GM21576 (cell line): ENCODE measurements at regions not wholly inside any gene's neighbourhood (a gene's known extent, or its start where the extent isn't known, plus 50 kb on each side); places are given as distances from the start of the nearest gene placed in this dataset.

Experiments
- ATAC-seq: cut with Tn5 transposase; IDR thresholded peaks from one replicate; pipeline ENCODE4 v1.9.1; 2021; ENCODE audit warnings: mild to moderate bottlenecking, moderate library complexity; ENCODE audit not compliant: unreplicated experiment

DNA sequence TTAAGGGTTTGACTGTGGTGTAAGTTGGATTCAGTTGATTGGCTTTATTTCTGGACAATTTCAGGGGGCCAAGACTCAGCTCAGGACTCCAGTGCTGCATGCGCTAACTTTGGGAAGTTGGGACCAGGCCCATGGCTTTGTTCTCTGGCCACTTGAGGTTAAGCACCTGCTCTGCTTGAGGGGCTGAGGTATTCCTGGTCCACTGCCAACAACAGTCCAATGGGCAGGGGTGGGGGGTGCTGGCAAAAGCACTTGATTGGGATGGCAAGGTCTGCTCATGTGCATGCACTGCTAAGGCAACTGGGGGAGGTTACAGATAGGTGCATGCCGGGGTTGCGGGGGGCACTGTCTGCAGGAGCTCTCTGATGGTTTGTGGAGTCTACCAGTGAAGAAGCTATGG lies 52.6 kb upstream of the ASB17 start:
- no peak for ATAC-seq

DNA sequence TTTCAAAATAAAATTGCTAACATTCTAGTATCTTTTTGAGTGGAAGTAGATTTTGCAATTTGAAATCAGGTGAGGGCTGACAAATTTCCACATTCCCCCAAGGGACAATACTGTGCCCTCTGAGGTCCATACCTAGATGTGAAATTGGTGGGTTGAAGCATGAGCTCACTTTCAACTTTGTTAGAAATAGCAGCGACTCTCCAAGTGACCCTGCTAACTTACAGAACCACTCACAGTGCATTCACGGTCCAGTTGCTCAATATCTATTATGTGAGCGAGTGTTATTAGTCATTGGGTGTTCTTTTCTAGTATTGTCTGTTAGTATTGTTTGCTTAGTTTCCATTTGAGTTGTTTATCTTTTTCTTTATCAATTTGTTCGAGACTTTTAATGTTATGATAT lies 53.6 kb upstream of the ASB17 start:
- peak; percentile 78 for ATAC-seq

DNA sequence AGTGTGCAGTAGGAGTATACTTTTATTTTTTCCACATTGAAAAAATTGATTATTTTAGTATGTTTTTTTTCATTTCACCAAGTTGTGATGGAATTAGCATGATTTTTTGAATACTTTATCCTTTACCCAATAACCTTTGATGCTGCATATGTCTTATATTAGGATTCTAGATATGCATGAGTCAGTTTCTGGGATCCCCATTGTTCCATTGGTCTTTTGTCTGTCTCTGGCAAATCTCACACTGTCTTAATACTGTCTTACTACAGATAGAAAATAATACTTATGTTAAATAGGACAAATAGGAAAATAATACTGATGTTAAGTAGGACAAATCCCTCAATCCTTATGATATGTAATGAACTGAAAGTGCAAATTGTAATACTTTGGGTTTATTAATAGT lies 54.3 kb upstream of the ASB17 start:
- ATAC-seq = no peak

DNA sequence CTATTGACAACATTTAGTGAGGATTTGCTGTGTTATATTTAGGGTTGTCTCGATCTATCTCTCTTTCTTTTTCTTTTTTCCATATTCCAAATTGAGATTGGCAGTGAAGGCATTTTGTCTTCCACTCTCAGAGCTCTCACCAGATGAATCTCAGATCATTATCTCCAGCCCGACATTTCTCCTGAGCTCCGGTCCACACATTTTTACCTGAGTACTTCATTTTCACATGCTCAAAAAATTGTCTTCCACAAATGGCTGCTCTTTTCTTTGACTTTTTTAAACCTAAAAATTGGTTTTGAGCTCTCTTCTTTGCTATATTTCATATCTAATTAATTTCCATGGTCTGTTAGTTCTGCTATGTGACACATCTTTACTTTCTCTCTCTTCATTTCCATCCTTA lies 56.9 kb upstream of the ASB17 start:
- no peak for ATAC-seq

DNA sequence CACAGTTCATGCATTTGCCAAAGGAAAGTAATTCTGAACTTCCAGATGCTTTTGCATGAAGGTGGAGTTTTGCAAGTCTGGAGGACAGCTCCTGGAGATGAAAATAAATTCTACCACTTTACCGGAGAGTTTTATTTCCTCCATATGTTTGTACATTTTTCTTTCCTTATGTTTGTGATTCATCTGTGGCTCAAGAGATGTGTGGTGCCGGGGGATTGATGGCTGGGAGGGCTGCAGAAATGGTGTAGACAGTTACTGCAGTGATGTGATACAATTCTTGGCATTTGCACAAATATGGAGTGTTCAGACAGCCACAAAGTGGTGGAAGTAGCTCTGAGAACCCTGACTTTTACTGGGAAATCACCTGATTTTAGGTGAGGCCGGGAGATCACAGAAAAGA lies 58.5 kb upstream of the ASB17 start:
- ATAC-seq = no peak

DNA sequence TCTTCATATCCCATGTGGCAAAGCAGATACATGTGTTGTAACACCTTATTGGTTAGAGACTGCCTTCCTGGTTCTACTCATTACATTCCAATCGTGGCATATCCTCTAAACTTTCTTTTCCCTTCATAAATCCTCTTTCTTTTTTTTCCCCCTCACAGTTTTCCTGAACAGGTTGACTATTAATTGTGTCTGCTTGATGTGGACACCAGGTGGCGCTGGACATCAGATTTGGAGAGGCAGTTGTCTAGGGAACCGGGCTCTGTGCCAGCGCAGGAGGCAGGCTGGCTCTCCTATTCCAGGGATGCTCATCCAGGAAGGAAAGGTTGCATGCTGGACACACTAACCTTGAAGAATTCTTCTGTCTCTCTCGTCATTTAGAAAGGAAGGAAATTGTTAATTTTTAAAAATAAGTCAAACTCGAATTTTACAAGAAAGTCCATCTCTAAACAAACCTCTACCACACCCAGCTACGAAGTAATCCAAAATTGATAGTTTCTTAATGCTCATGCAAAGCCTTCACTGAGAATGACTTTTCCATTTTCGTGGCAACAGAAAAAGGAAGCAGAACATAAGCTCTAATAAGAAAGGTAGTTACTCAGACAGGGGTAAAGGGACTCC lies 59.4 kb upstream of the ASB17 start:
- peak; percentile 70 for ATAC-seq

DNA sequence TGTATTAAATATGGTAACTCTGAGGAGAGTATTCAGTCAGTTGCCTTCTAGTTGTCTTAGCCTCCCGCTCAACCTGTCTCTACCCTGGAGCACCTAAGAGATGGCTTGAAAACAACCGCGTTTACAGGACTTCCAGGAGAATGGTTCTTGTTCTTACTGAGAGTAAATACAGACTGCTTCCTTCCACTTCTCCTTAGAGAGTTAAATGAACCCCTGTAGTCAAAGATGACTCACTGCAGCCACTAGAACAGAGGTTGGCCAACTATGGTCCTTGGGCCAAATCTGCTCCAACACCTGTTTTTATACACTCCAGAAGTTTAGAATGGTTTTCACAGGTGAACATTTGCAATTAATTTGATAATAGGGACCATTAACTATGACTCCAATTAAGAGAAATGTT lies 60.1 kb upstream of the ASB17 start:
- no peak for ATAC-seq

DNA sequence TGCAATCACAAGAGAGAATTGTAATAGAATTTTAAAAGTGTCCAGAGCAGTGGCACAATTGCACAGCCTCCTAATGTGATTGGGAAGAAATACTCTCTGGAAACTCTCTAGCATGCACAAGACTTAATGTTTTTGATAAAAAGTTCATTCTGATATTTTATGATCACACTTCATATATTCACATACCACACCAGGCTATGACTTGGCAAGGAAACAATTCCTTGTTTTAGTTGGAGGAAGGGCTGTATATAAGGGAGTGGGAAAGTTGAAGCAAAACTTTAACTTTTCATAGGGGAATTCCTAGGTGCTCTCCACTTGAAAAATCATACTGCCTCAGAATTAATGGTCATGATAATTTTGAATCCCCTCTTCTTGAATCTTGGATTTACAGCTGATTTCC lies 61.5 kb upstream of the ASB17 start:
- no peak for ATAC-seq

DNA sequence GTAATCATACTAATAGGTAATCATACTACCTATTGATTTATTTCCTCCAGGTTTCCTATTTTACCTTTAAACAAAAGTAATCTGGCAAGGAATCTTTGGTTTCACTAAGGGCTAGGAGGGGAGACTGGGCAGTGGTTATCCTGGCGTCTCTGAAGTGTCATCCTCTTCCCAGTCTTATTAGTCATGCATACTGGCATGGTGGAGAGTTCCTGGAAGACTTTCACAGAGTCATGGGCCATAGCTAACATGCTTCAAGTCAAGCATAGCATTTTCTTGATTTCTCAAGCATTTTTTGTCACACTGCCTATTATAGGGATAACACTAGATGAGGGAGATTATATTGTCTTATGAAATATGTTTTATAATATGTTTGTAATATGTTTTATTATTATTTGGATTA lies 64.0 kb upstream of the ASB17 start:
- ATAC-seq = no peak

DNA sequence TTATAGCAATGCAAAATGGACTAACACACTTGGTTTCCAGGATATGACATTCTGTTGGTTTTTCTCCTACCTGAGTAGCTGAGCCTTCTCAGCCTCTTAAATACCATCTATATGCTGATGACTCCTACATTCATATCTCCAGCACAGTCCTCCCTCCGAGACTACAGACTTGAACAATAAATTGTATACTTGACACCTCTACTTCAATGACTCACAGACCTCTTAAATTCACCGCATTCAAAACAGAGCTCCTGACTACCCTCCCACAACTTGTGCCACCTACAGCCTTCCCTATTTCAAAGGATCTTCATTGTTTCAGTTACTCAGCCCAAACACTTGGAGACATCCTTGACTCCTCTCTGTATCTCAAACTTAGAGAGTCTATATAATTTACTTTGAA lies 66.8 kb upstream of the ASB17 start:
- no peak for ATAC-seq

DNA sequence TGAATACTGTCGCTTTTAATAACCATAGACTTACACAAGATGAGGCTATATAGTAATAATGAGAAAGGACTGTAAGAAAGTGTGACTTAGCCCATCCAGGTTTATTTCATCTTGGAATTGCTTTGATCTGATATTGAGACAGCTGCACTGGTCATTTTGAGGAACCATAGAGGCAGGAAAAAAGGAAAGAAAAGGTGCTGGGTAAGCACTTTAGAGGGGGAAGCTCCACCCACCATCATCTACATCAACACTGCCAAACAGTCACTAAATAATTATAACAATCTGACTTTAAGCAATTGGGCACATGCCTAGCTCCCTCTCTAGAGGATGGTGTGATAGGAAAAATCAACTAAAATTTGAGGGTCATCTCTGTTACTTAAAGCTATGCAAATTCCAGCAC lies 70.6 kb upstream of the ST6GALNAC3 start:
- ATAC-seq = no peak

DNA sequence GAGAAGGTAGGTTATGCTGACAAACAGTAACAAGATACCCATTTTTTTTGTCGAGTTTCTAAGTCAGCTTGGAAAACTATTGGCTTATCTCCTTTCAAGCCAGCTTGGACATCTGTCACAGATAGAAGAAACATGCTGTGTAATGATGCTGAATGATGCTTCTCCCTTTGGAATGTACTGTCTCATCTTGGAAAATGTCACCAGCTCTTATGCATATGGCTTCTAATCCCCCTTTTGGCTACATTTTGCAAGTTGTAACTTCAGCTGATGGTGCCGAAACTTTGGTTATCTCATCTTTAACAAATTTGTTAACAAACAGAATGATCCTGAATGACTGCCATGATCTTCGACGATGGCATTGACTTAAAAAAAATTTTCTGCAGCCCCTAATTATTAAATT lies 68.8 kb upstream of the ST6GALNAC3 start:
- no peak for ATAC-seq

DNA sequence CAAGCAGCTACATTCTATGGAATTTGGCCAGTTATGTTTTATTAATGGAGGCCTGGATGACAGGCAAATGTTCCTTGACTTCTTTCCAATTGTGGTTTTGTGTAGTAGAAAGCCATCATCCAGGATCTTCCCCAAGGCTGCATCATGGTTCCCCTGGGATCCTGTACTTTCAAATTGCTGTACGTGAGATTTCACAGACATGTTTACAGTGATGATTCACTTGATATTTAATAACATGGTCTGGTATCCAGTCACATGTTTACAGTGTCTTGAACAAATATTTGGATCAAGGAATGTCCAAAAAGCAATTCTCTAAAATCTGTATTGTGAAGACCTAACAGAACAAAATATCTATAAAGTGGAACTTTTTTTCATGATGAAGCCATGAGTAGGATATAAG lies 68.3 kb upstream of the ST6GALNAC3 start:
- ATAC-seq = no peak

DNA sequence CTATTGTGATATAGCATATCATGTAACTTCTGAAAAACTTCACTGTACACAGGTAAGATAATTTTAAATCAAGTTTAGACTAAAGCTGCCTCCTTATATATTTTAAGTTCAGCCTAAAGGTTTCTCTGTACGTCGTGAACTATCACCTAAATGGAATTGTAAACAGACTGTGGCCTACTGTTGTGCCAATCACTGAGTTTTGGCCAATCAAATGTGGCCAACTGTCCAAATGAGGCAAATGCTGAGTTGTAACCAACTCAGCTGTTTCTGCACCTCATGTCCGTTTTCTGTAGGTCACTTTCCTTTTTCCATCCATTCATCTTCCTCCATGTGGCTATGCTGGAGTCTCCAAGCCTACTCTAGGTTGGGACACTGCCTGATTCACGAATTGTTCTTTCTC lies 63.7 kb upstream of the ST6GALNAC3 start:
- no peak for ATAC-seq

DNA sequence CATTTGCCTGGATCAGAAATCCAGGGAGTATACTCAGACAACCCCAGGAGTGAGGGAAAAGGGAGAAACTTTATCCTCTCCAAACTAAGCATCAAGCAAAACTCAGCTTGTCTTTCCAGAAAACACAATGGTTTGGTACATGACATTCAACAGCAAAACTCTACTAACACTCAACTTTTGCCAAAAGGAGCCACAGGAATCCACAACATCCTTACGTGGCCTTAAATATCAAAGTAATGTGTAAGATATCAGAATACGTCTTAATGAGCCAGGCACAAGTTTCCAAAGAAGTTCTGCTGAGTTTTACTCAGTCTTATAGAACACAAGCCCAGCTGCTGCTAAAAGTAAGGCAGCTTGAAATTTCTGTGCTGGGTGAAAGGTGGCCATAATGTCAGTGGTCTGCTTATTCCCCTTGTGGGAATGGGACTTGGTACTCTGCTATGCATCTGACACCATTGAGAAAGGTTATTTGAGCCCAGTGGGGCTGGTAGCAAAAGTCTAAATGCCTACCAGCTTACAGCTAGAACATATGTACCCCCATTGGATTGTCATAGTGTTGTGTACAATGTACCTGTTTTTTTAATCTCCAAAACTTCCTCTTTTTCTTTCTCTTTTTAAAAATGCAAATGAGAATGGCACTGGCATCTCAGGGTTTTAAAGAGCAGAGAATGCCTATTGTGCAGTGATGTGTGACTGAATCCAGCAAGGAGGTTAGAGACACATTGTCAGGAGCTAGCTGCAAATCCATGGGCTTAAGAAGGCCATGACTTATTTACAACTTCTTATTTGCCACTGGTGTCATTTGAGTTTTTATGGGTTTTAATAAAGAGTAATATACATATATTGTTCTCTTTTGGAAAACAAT lies 62.0 kb upstream of the ST6GALNAC3 start:
- ATAC-seq = no peak

DNA sequence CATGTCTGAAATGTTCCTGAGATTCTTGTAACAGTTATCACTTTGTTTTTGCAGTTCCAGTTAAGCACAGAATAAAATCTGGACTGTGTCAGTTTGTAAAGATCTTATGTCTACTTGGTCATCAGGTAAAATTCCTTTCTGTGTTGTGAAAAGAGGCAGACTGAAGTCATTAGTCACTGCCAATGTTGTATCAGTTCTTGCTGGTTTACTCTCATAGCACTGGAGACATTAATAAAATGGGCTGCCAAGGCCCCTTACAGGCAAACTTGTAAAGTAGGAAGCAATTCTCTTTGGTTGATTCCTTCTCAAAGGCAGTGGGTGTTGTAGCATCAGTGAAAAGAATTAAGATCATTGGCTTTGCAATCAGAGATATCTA lies 61.4 kb upstream of the ST6GALNAC3 start:
- no peak for ATAC-seq

DNA sequence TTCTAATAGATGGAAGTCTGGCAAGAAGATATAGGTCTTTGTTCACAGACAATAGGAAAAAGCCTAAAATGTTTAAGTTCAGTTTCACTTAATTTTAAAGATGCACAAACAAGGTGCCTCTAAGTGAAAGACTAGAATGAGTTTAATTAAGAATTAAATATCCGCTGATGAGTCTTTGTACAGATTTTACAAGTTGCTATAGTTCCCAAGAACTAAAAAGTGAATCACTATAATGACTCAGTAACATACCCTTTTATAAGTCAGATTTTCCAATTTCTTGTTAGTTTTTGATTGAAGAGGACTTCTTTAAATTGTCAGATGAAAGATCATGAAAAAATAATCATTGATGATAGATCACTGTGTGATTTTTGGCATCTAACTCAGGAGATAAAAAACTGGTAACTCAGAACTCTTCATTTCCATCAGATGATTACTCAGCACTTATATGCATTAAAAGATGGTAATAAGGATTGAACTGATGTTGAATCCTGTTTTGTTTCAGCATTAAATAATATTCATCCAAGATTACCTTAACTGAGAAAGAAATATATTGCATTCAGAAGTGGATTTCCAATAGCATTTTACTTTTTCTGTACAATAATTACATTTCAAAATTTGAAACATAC lies 59.0 kb upstream of the ST6GALNAC3 start:
- no peak for ATAC-seq

DNA sequence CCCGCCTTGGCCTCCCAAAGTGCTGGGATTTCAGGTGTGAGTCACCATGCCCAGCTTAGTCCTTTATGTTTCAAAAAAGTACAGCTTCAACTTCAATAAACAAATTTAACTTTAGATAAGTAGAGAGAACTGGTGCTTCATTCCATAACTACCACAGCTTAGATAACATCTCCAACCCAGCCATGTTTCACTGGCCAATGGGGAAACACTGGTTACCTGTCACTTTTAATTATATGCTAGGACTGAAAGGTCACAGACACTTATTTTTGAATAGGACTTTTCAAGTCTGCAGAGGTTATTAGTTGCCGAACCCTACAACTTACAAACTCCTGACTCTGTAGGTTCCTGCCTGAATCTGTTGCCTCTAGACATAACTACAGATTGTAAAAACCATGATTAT lies 56.5 kb upstream of the ST6GALNAC3 start:
- no peak for ATAC-seq

DNA sequence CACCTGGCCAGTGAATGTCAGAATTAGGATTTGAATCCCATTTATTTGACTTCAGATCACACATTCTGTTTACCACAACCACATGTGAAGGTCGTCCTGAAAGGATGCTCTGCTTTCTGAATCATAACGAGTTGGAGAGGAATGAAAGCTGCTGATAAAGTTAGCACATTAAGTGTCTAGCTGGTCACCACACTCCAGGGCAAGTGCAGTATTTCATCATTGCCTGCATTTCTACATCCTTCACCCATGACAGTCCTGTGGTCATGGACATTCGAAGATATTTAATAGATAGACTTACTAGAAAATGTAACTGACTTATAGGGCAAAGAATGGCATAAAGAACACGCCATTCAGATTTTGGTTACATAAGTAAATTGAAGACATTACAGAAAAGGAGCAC lies 52.7 kb upstream of the ST6GALNAC3 start:
- no peak for ATAC-seq

DNA sequence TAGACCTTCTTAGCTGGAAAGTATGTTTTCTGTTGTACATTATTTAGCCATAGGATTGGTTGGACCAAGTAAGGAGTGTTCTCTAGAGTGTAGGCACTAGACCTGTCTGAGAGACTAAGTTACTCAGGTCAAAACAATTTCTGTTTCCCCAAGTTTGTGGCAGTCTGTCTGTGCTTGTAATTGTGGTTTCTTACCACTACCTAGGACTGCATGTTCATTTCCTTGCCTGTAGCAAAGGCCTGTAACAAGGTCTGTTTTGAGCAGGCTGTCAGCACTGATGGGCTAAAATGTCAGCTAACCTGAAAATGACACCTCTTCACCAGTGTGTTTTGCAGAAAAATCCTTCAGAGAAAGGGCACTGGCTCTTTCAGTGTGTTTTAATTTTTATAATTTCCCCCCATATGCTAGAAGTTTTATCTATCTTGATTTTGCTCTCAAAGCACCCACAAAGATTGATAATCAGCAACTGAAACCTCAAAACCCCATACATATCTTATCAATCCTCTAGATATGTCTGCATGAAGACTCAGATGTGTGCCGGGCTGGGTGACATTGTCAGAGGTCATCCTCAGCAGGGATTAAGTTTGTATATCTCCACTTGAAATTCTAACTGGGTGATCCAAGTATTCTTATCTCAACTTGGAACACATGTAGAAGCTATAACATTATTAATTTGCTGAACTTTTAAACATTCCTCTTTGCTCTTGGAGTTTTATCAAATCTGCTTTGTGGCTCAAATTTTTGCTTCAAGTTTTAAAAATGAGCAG lies 50.7 kb upstream of the ST6GALNAC3 start:
- no peak for ATAC-seq
